ENCODE measurements at regions not wholly inside any gene's neighbourhood (a gene's known extent, or its start where the extent isn't known, plus 50 kb on each side); places are given as distances from the start of the nearest gene placed in this dataset.

- intact Hi-C loops (cut with DNase I): no loop called here
- DNase-seq (ENCODE audit: missing footprints): no peak
- ATAC-seq: no peak
These were observed 337.7 kb downstream of the CDK5RAP2 start for GRCh38 chr9:120242116-120242811.

- DNase-seq (ENCODE audit: missing footprints) (no peak), ATAC-seq (no peak)
- intact Hi-C loops (cut with DNase I): no loop called here
These were observed 343.4 kb downstream of the CDK5RAP2 start for GRCh38 chr9:120236596-120236995.

DNA sequence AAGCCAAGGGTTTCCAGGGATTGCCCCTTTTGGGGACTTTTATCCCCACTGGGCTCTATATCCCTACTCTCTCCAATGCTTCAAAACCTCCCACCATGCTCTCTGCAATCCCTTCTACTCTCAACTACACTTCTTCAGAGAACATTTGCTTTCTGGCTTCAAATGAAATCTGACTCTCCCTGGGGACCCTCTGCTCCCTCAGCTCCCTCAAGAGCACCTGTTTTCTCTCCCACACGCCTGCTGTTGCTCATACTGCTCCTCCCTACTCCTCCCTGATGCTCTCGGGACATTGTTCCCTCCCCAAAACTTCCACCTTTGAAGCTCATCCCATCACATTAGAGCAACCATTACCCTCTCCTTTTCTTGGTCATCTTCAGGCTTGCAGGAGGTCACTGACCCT, 344.9 kb downstream of the CDK5RAP2 start:
- intact Hi-C loops (cut with DNase I): no loop called here
- no peak for ATAC-seq

DNA sequence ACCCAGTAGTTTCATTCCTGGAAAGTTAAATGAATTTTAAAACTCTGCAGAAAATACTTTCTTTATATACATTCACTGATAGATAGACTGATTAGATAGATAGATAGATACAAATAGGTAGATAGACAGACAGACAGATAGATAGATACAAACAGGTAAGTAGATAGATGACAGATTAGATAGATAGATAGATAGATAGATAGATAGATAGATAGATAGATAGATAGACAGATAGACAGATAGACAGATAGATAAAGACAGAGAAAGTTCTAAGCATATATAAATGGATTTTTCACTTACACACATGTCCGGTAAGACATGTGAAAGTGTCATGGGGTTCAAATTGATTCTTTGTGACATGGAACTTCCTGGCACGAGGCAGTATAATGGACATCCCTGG, 349.7 kb downstream of the CDK5RAP2 start:
- DNase-seq (ENCODE audit: missing footprints): no peak
- no peak for ATAC-seq
- intact Hi-C loops (cut with DNase I): no loop called here

More for the DNA sequence above, 344.9 kb downstream of the CDK5RAP2 start:
- no peak for DNase-seq (ENCODE audit: missing footprints)

GRCh38 chr9:120221844-120222243, 358.1 kb downstream of the CDK5RAP2 start:
- DNase-seq (ENCODE audit: missing footprints) (no peak), ATAC-seq (no peak)
- intact Hi-C loops (cut with DNase I): no loop called here

DNA sequence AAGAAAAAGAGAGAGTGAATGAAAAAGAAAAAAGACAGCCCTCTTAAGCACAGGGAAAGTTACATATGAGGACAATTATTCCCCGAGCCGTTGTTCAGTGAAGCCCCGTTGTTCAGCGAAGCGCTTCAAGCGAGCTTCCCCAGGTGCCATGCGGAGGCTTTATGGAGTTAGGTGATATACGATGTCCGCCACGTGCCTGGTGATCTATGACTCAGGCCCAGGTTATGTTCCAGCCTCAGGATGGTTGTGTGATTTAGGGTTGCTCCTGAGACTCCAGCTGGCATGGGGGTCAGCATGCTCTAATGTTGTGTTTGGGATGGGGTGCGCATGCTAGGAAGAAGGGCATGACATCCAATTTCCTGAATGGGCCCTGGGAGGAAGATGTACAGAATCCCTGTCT, 365.6 kb downstream of the CDK5RAP2 start:
- no peak for DNase-seq (ENCODE audit: missing footprints)
- no peak for ATAC-seq
- intact Hi-C loops (cut with DNase I): no loop called here

DNA sequence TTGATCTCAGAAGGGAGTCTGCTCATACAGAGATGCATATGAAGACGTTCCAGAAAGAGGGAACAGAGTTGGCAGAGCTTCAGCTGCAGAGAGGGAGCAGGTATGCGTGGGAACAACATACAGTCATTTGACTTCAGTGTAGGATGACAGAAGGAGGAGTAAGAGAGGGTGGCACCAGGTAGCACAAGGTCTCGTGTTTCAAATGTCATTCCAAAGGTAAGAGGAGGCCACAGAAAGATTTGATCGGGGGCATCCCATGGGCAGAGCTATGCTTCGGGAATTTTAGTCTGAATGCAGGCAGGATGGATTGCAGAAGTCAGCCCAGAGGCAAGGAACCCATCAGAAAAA, 367.1 kb downstream of the CDK5RAP2 start:
- ATAC-seq: no peak
- DNase-seq (ENCODE audit: missing footprints): no peak
- intact Hi-C loops (cut with DNase I): no loop called here

- no peak for ATAC-seq
- no peak for DNase-seq (ENCODE audit: missing footprints)
- intact Hi-C loops (cut with DNase I): no loop called here
These were observed 367.7 kb downstream of the CDK5RAP2 start for GRCh38 chr9:120212153-120212852.

GRCh38 chr9:120210274-120210673, 369.7 kb downstream of the CDK5RAP2 start:
- DNase-seq (ENCODE audit: missing footprints) (no peak), ATAC-seq (no peak)
- intact Hi-C loops (cut with DNase I): no loop called here

GRCh38 chr9:120202856-120203654, 376.9 kb downstream of the CDK5RAP2 start:
- no peak for ATAC-seq
- intact Hi-C loops (cut with DNase I): no loop called here
- no peak for DNase-seq (ENCODE audit: missing footprints)

DNA sequence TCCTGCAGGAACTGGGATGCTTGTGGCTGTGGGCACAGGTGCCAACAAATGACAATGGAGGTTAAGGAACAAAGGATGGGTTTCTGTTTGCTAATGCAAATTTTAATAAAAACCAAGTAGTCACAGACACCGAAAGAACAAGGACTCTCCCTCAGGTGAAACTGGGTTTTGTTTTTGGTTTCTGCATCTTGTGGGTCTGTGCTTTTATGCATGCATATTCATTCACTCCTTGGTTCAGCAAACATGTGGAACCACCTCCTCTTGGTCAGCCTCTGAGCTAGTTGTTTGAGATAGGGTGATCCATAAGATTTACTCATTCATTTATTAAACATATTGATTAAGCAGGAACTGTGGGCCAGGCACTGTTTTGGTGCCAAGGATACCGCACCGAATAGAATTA, 381.9 kb downstream of the CDK5RAP2 start:
- intact Hi-C loops (cut with DNase I): no loop called here
- no peak for ATAC-seq

DNA sequence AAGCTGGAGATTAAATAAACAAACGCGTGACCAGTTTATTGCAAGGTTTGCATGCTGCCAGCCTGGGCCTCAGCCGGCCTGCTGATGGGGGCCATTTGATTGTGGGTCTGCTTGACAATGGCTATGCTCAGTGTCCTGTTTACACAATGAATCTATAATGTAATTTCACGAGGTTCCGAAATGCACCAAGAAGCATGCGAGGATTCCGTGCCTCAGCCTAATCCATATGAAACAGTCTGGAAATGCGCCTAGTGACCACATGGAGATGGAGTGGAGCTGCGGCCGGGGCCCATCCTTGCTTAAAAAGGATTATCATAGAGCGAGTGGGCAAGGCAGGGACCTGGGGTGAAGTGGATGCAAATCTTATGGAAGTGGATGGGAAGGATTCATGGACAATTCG, 382.4 kb downstream of the CDK5RAP2 start:
- intact Hi-C loops (cut with DNase I): no loop called here
- ATAC-seq (no peak), DNase-seq (ENCODE audit: missing footprints) (no peak)

More for the DNA sequence above, 381.9 kb downstream of the CDK5RAP2 start:
- no peak for DNase-seq (ENCODE audit: missing footprints)

- DNase-seq (ENCODE audit: missing footprints) (no peak), ATAC-seq (no peak)
- intact Hi-C loops (cut with DNase I): no loop called here
These were observed 388.8 kb downstream of the CDK5RAP2 start for GRCh38 chr9:120191141-120191540.

GRCh38 chr9:120187758-120188157, 392.2 kb downstream of the CDK5RAP2 start:
- ATAC-seq (no peak), DNase-seq (ENCODE audit: missing footprints) (no peak)
- intact Hi-C loops (cut with DNase I): no loop called here

GRCh38 chr9:120186276-120186675, 393.7 kb downstream of the CDK5RAP2 start:
- intact Hi-C loops (cut with DNase I): no loop called here
- DNase-seq (ENCODE audit: missing footprints): no peak
- ATAC-seq: no peak

DNA sequence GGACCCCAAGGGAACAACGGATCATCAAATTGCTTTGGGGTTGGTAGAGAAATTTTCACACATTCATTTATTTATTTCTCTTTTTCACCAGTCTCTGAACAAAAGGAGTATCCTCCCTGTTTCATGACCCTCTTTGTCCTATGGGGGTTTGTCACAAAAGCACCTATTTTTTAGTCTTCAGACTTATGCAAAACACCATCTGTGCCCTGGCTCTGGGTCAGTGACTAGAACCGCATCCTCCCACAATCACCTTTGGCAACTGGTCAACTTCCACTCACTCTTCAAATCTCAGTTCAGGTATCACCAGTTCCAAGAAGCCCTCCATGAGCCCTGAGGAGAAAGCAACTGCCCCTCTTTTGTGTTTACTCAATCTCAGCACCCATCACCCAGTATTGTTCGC, 395.7 kb downstream of the CDK5RAP2 start:
- intact Hi-C loops (cut with DNase I): no loop called here
- no peak for DNase-seq (ENCODE audit: missing footprints)

GRCh38 chr9:120183615-120184014, 396.4 kb downstream of the CDK5RAP2 start:
- intact Hi-C loops (cut with DNase I): no loop called here
- ATAC-seq: no peak
- no peak for DNase-seq (ENCODE audit: missing footprints)

More for the DNA sequence above, 395.7 kb downstream of the CDK5RAP2 start:
- ATAC-seq: no peak

- DNase-seq (ENCODE audit: missing footprints) (no peak), ATAC-seq (no peak)
- intact Hi-C loops (cut with DNase I): no loop called here
These were observed 398.0 kb downstream of the CDK5RAP2 start for GRCh38 chr9:120182011-120182410.

DNA sequence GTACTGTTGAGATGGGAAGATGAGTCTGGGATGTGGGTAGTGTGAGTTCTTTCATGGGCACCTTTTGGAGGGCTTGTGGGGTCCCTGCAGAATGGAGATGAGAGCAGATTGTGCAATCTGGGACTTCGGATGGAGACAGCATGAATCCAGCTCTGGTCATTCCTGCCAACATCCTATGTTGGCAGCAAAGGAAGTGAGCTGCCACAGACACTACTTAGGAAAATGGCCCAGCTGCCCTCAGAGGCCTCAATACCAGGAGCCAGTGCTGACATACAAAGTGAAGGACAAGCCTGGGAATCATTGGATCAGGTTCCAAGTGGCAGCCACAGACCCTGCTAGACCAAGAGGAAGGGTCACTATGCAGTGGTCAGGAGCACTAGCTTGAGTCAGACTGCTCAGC, 402.8 kb downstream of the CDK5RAP2 start:
- intact Hi-C loops (cut with DNase I): no loop called here
- no peak for DNase-seq (ENCODE audit: missing footprints)
- ATAC-seq: no peak

GRCh38 chr9:120175031-120175430, 404.9 kb downstream of the CDK5RAP2 start:
- ATAC-seq (no peak), DNase-seq (ENCODE audit: missing footprints) (no peak)
- intact Hi-C loops (cut with DNase I): no loop called here
